Stimulated activated CD8-positive, alpha-beta memory T cell treated with anti-CD3 and anti-CD28 coated beads, Interleukin-12 subunit alpha, Interleukin-12 subunit beta, amount 100 ng/mL, for 24 hours (primary cell): ENCODE measurements at regions not wholly inside any gene's neighbourhood (a gene's known extent, or its start where the extent isn't known, plus 50 kb on each side); places are given as distances from the start of the nearest gene placed in this dataset.

ENCODE experiments used
- DNase-seq: peaks from one replicate; pipeline ENCODE4 v3.0.0-alpha.2; 2020; ENCODE audit errors: extremely low read depth

GRCh38 chr5:8386719-8387288, 517.9 kb downstream of the MTRR start:
- DNase-seq, result no peak

- no peak for DNase-seq
Observed at GRCh38 chr5:8391911-8392310, 523.0 kb downstream of the MTRR start.

- no peak for DNase-seq
Observed at GRCh38 chr5:8393240-8393639, 524.3 kb downstream of the MTRR start.

- DNase-seq, result no peak
Observed at GRCh38 chr5:8394965-8395364, 526.0 kb downstream of the MTRR start.

DNA sequence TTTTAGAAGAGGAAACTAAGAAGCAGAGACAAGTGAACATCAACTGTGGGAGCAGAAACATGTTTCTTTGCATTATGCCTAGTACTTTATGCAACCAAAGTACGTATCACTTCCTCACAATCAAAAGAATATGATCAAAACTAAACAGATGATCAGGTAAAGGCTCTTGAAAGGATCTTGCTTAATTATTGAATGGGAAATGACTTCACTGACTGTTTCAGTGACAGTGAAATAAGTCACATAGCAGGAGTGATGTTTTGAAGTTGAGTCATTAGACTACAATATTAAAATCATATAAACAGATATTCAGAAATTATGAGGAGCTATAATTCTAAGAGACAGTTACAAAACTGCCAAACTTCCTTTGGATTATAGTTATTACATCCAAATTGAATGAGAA, 527.3 kb downstream of the MTRR start:
- DNase-seq, result no peak

GRCh38 chr5:8396756-8397155, 527.8 kb downstream of the MTRR start:
- DNase-seq, result no peak

GRCh38 chr5:8399471-8399870, 530.5 kb downstream of the MTRR start:
- no peak for DNase-seq

- DNase-seq, result no peak
Observed at GRCh38 chr5:8408258-8408657, 539.3 kb downstream of the MTRR start.

GRCh38 chr5:8410618-8411017, 541.7 kb downstream of the MTRR start:
- DNase-seq, result no peak

- DNase-seq, result no peak
Observed at GRCh38 chr5:8413975-8414374, 545.0 kb downstream of the MTRR start.

GRCh38 chr5:8417316-8418048, 548.5 kb downstream of the MTRR start:
- DNase-seq, result no peak

- no peak for DNase-seq
Observed at GRCh38 chr5:8418049-8418426, 549.1 kb downstream of the MTRR start.

DNA sequence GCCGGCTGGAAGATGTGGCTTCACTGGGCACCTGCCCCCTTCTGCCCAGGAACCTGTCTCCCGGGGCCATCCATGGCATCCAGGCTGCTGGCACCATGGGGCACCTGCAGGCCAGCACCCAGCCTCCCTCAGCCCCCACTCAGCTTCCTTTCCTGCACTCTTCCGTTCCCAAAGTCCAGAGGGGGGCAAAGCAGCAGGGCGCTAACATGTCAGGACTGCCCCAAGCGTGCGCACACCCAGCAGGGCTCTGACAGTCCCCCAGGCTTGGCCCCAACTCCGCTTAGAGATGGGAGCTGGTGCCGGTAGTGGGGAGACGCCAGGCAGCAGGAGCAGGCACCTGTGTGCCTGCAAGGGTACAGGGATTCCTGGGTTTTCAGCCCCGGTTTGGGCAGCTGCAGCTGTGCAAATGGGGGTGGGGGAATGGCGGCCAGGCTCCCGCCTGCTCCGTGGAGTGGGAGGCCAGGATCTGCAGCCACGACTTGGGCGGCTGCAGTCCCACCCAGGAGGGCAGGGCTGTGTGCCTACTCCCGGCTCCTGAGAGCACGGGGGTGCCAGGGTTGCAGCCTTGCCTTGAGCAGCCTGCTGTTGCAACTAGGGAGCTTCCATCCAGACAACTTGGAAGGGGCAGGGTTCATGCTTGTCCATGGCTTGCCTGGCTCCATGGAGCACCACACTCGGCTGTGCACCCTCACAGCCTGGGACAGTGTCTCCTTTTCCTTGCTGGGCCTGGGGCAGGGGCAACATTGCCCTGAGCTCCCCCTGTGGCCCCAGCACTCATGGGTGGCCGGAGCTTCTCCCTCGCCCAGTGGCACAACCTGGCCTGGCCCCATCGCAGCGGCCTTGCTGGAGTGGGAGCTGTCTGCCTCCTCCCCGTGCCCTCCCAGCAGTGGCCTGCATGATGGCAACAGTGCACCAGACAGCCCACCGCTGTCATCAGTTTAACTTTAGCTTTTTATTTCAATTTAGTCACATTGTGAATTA, 561.1 kb downstream of the MTRR start:
- DNase-seq, result no peak

GRCh38 chr5:8434501-8434900, 565.6 kb downstream of the MTRR start:
- no peak for DNase-seq

GRCh38 chr5:8436924-8437323, 568.0 kb downstream of the MTRR start:
- DNase-seq, result no peak

DNA sequence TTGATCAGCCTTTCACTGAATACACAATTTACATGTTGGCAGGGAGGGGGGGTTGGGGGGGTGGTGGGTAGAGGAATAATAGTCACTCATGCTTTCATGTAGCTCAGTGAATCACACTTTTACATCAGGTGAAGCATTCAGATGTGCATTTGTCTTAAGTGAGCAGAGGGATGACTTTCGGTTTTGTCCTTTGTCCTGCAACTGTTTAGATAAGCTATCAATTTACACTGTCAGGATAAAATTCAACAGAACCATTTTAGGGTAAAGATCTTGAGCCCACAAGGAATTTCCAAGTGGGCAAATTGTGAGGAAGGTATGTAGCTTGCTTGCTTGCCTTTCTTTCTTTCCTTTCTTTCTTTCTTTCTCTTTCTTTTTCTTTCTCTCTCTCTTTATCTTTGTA, 576.2 kb downstream of the MTRR start:
- DNase-seq, result no peak

GRCh38 chr5:8446179-8446578, 577.2 kb downstream of the MTRR start:
- no peak for DNase-seq

DNA sequence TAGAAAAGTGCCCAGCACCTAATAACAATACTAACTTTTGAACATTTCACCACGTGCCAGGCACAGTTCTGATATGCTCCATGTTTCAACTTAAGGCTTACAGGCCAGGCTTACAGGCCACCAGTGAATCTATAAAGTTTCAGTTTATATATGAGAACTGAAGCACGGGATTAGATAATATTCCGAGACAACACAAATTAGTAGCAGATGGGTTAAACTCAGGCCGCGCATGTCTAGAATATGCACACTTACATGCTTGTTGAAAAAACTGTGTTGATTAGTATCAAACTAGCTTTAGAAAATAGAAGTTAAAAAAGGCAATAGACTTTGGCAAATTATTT, 587.9 kb downstream of the MTRR start:
- DNase-seq, result no peak

GRCh38 chr5:8457187-8458037, 588.5 kb downstream of the MTRR start:
- peak; percentile 64 for DNase-seq

GRCh38 chr5:8458038-8458383, 589.1 kb downstream of the MTRR start:
- DNase-seq, result no peak

GRCh38 chr5:8461543-8461942, 592.6 kb downstream of the MTRR start:
- DNase-seq, result no peak

DNA sequence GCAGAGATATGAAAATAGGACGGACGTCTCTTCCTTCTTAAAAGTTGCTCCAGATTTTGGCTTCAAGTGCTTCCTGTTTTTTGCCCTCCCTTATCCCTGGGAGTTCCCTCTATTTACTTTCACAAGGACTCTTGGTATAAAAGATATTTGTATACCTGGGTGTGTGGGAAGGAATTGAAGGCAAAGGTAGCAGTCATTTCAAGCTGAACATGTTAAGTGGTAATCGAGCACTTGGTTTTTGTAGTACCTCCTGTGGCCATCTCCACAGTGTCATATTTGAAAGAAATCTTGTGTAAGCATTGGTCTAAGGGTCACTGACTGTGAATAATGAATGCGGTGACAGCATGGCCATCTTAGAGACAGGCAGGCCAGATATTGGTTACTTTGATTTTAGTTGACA, 593.6 kb downstream of the MTRR start:
- no peak for DNase-seq
